Karpas-422 (cell line): ENCODE measurements at regions not wholly inside any gene's neighbourhood (a gene's known extent, or its start where the extent isn't known, plus 50 kb on each side); places are given as distances from the start of the nearest gene placed in this dataset.

Source experiments
- DNase-seq: peaks from one replicate; pipeline ENCODE4 v3.0.0-alpha.2; 2015
- H2AFZ ChIP-seq: fragments of 200-600 bp; sonication (generic); 2 replicates; pipeline ENCODE4 v1.6.1; 2014; ENCODE audit warnings: antibody characterized with exemption, low read length, mixed read lengths
- H3K27ac ChIP-seq: fragments of 200-600 bp; sonication (generic); 2 replicates; pipeline ENCODE4 v1.5.1; 2014; ENCODE audit warnings: mild to moderate bottlenecking, low read length, moderate library complexity
- H3K27me3 ChIP-seq: fragments of 200-600 bp; sonication (generic); 2 replicates; pipeline ENCODE4 v1.6.1; 2014; ENCODE audit warnings: low read length, mixed read lengths
- H3K36me3 ChIP-seq: fragments of 200-600 bp; sonication (generic); 2 replicates; pipeline ENCODE4 v1.6.1; 2014; ENCODE audit warnings: low read length, mixed read lengths; ENCODE audit not compliant: insufficient read depth
- H3K4me1 ChIP-seq: fragments of 200-600 bp; sonication (generic); 2 replicates; pipeline ENCODE4 v1.6.1; 2014; ENCODE audit warnings: mild to moderate bottlenecking, low read length, mixed read lengths
- H3K4me2 ChIP-seq: fragments of 200-600 bp; sonication (generic); 2 replicates; pipeline ENCODE4 v1.6.1; 2014; ENCODE audit warnings: low read length, low read depth, mild to moderate bottlenecking; ENCODE audit not compliant: poor library complexity, severe bottlenecking
- H3K4me3 ChIP-seq: fragments of 200-600 bp; sonication (generic); 2 replicates; pipeline ENCODE4 v1.5.1; 2014; ENCODE audit warnings: mild to moderate bottlenecking, antibody characterized with exemption, low read length, mixed read lengths
- H3K79me2 ChIP-seq: fragments of 200-600 bp; sonication (generic); 2 replicates; pipeline ENCODE4 v1.6.1; 2014; ENCODE audit warnings: mild to moderate bottlenecking, low read length, mixed read lengths
- H3K9ac ChIP-seq: fragments of 200-600 bp; sonication (generic); 2 replicates; pipeline ENCODE4 v1.6.0; 2014; ENCODE audit warnings: low read length
- H3K9me2 ChIP-seq: fragments of 200-600 bp; sonication (generic), shearing (Covaris generic); replicated peaks from 2 replicates; pipeline ENCODE4 v1.6.0; 2014; ENCODE audit warnings: mild to moderate bottlenecking, low read length, moderate library complexity; ENCODE audit not compliant: insufficient read depth
- H3K9me3 ChIP-seq: fragments of 300-700, 200-600 bp; sonication (generic); 2 replicates; pipeline ENCODE4 v1.6.1; 2014; ENCODE audit warnings: low read length, mixed read lengths
- H4K20me1 ChIP-seq: fragments of 200-600 bp; sonication (generic); 2 replicates; pipeline ENCODE4 v1.6.1; 2014; ENCODE audit warnings: mild to moderate bottlenecking, antibody characterized with exemption, low read length, low read depth; ENCODE audit not compliant: insufficient read depth

DNA sequence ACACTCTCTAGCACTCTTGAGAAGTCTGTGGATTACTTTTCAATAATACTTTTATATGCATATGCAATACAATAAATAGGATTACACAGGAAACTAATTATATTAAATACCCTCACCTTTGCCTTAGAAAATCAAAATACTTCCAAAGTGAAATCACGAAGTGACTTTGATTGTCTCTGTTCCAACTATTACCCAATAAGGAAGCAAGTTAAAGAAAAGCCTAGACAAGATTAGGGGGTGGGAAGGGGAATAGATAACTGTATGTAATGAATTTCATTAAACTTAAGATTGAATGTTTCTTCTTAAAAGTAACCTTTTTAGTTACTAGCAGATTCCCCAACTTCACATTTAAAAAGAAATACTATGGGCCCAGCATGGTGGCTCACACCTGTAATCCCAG, 66.6 kb upstream of the SOX4 start:
- no peaks in the 10 kb centered on the region for H3K79me2 ChIP-seq
- H3K36me3 ChIP-seq, result no peaks in the 10 kb centered on the region
- H3K4me1 ChIP-seq, result no peaks in the 10 kb centered on the region
- no peaks in the 10 kb centered on the region for H3K27me3 ChIP-seq
- H2AFZ ChIP-seq, result no peak overlapping the region
- H3K4me2 ChIP-seq, result no peak overlapping the region
- H3K9ac ChIP-seq, result no peak overlapping the region
- H3K9me2 ChIP-seq, result no peaks in the 10 kb centered on the region
- H3K9me3 ChIP-seq, result no peaks in the 10 kb centered on the region
- no peak overlapping the region for H3K27ac ChIP-seq
- H3K4me3 ChIP-seq, result no peak overlapping the region
- no peaks in the 10 kb centered on the region for H4K20me1 ChIP-seq
- no peak for DNase-seq

DNA sequence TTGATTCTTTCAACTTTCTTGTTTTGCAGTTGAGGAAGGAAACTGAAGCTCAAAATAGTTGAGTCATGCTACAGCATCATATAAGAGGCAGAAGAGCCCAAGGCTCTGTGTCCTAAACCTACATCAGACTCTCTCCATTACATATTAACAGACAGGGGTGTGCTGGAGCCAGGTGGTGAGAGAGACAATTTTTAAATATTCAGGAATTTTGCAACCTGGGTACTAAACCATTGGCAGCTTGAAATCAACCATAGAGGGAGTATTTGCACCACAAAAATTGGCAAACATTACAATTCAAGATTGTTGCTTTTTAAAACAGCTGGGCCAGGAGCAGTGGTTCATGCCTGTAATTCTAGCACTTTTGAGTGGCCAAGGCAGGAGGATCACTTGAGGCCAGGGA, 65.8 kb upstream of the SOX4 start:
- no peaks in the 10 kb centered on the region for H3K36me3 ChIP-seq

GRCh38 chr6:21529431-21529830, 64.1 kb upstream of the SOX4 start:
- Histone ChIP-seq H3K27me3 (no peaks in the 10 kb centered on the region), H3K79me2 (no peaks in the 10 kb centered on the region), H3K9ac (no peak overlapping the region), H3K36me3 (no peaks in the 10 kb centered on the region), H3K27ac (no peak overlapping the region), H3K4me1 (no peaks in the 10 kb centered on the region), H3K4me3 (no peak overlapping the region), H2AFZ (no peak overlapping the region), H3K4me2 (no peak overlapping the region), H4K20me1 (no peaks in the 10 kb centered on the region), H3K9me3 (no peaks in the 10 kb centered on the region), H3K9me2 (no peaks in the 10 kb centered on the region)
- DNase-seq, result no peak

More for the DNA sequence above, 65.8 kb upstream of the SOX4 start:
- no peak overlapping the region for H3K4me3 ChIP-seq
- H4K20me1 ChIP-seq, result no peaks in the 10 kb centered on the region
- no peaks in the 10 kb centered on the region for H3K9me3 ChIP-seq
- DNase-seq, result no peak
- no peaks in the 10 kb centered on the region for H3K9me2 ChIP-seq
- H3K4me2 ChIP-seq, result no peak overlapping the region
- no peaks in the 10 kb centered on the region for H3K4me1 ChIP-seq
- H3K27me3 ChIP-seq, result no peaks in the 10 kb centered on the region
- H2AFZ ChIP-seq, result no peak overlapping the region
- no peak overlapping the region for H3K9ac ChIP-seq
- no peaks in the 10 kb centered on the region for H3K79me2 ChIP-seq
- H3K27ac ChIP-seq, result no peak overlapping the region

GRCh38 chr6:21531393-21531792, 62.2 kb upstream of the SOX4 start:
- Histone ChIP-seq H4K20me1 (no peaks in the 10 kb centered on the region), H3K27ac (no peak overlapping the region), H3K4me1 (no peaks in the 10 kb centered on the region), H3K79me2 (no peaks in the 10 kb centered on the region), H3K9me3 (no peaks in the 10 kb centered on the region), H3K36me3 (no peaks in the 10 kb centered on the region), H3K9ac (no peak overlapping the region), H3K27me3 (no peaks in the 10 kb centered on the region), H3K4me3 (no peak overlapping the region), H3K9me2 (no peaks in the 10 kb centered on the region), H2AFZ (no peak overlapping the region), H3K4me2 (no peak overlapping the region)
- no peak for DNase-seq

DNA sequence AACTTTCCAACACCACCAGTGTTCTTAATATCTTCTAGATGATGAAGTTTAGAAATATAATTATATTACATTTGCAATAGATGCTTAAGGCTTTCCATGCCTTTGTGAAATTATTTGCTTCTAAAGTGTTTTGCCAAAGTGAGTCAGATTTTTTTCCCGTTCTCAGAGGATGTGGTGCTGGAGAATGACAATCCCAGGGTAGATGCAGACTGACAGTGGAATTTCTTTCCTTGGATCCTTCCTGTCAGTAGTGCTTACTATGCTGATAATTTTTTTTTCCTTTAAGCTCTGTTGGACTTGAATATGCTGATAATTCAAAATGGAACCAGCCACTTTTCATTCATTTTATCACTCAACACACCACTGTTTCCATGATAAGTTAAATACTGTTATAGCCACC, 59.9 kb upstream of the SOX4 start:
- H3K27ac ChIP-seq, result no peak overlapping the region
- H3K4me3 ChIP-seq, result no peak overlapping the region
- H2AFZ ChIP-seq, result no peak overlapping the region
- H4K20me1 ChIP-seq, result no peaks in the 10 kb centered on the region
- no peak overlapping the region for H3K4me2 ChIP-seq
- H3K9me2 ChIP-seq, result no peaks in the 10 kb centered on the region
- no peaks in the 10 kb centered on the region for H3K79me2 ChIP-seq
- no peaks in the 10 kb centered on the region for H3K9me3 ChIP-seq
- no peak for DNase-seq
- no peaks in the 10 kb centered on the region for H3K4me1 ChIP-seq
- no peaks in the 10 kb centered on the region for H3K27me3 ChIP-seq
- H3K36me3 ChIP-seq, result no peaks in the 10 kb centered on the region
- no peak overlapping the region for H3K9ac ChIP-seq

- no peaks in the 10 kb centered on the region for H3K36me3 ChIP-seq
Measured at GRCh38 chr6:21536280-21536766, 57.2 kb upstream of the SOX4 start.

DNA sequence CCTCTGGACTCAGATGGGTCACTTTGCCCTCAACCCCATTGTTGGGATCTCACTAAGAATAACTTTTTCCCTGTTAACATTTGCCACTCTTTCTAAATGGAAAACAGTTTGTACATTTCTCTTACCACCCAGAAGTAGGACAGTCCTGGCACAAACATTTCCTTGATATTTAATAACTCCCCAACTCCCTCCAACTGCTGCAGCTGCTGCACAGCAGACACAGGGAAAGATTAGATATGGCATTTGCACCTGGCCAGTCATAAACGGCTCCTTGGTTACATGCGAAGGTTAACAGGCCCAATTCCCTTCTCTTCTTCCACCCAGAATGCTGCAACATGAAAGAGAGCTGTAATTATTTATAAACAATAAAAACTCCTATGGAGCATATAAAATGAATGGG, 55.9 kb upstream of the SOX4 start:
- Histone ChIP-seq H3K4me1 (no peaks in the 10 kb centered on the region), H3K4me3 (no peak overlapping the region), H3K9me3 (no peaks in the 10 kb centered on the region)

More at GRCh38 chr6:21536280-21536766, 57.2 kb upstream of the SOX4 start:
- H2AFZ ChIP-seq, result no peak overlapping the region
- no peaks in the 10 kb centered on the region for H4K20me1 ChIP-seq
- H3K4me3 ChIP-seq, result no peak overlapping the region
- H3K27me3 ChIP-seq, result no peaks in the 10 kb centered on the region
- H3K79me2 ChIP-seq, result no peaks in the 10 kb centered on the region
- H3K9me3 ChIP-seq, result no peaks in the 10 kb centered on the region
- no peak overlapping the region for H3K9ac ChIP-seq
- no peak overlapping the region for H3K4me2 ChIP-seq
- no peaks in the 10 kb centered on the region for H3K9me2 ChIP-seq
- H3K27ac ChIP-seq, result no peak overlapping the region
- DNase-seq, result no peak
- no peaks in the 10 kb centered on the region for H3K4me1 ChIP-seq

DNA sequence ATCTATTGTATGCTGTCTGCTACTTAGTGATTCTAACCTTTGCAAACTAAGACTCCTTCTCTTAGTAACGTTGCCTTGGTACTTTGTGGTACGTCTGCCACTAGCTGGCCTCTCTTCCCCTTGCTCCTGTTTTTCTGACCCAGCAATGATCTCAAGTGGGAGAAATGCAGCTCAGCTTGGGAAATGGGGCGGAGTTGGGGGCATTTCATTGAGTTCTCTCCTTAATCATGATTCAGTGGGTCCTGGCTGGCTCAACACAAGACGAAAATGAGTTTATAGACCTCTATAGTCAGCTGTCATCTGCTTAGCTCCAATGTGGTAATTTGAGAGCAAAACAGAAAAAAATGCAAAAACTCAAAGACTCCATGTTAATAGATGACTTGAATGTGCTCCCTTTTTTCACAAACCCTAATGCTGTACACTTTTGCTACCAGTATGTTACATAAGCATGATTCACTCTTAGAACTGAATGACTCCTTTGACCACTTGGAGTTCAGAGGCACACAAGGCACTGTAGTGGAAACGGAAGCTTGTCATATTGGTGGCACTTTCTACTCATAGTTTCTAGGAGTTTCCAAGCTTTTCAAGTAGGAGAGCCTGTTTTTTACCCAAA, 55.3 kb upstream of the SOX4 start:
- no peak overlapping the region for H3K9ac ChIP-seq
- H3K4me2 ChIP-seq, result no peak overlapping the region
- no peak overlapping the region for H3K27ac ChIP-seq
- no peak for DNase-seq
- H3K79me2 ChIP-seq, result no peaks in the 10 kb centered on the region
- no peaks in the 10 kb centered on the region for H3K36me3 ChIP-seq
- H4K20me1 ChIP-seq, result no peaks in the 10 kb centered on the region
- H3K27me3 ChIP-seq, result no peaks in the 10 kb centered on the region
- H2AFZ ChIP-seq, result no peak overlapping the region
- H3K9me2 ChIP-seq, result no peaks in the 10 kb centered on the region
- no peak overlapping the region for H3K4me3 ChIP-seq
- H3K9me3 ChIP-seq, result no peaks in the 10 kb centered on the region
- H3K4me1 ChIP-seq, result no peaks in the 10 kb centered on the region

More for the DNA sequence above, 55.9 kb upstream of the SOX4 start:
- no peaks in the 10 kb centered on the region for H3K36me3 ChIP-seq
- no peak overlapping the region for H2AFZ ChIP-seq
- H4K20me1 ChIP-seq, result no peaks in the 10 kb centered on the region
- H3K9me2 ChIP-seq, result no peaks in the 10 kb centered on the region
- no peak overlapping the region for H3K9ac ChIP-seq
- DNase-seq, result no peak
- no peak overlapping the region for H3K4me2 ChIP-seq
- no peaks in the 10 kb centered on the region for H3K79me2 ChIP-seq
- H3K27me3 ChIP-seq, result no peaks in the 10 kb centered on the region
- H3K27ac ChIP-seq, result no peak overlapping the region
